Epithelial cell of prostate (primary cell): ENCODE measurements at regions not wholly inside any gene's neighbourhood (a gene's known extent, or its start where the extent isn't known, plus 50 kb on each side); places are given as distances from the start of the nearest gene placed in this dataset.
"Not testable (repeated sequence)": the region's sequence is repeated elsewhere in the genome, so short reads cannot be mapped to it uniquely, and the experiment has no call there.

Experiments used
- DNase-seq: peaks from one replicate; pipeline ENCODE4 v3.0.0-alpha.2; 2011; ENCODE audit warnings: low read depth, low spot score
- H3K27ac ChIP-seq: fragments of 450-650 bp; 2 replicates; pipeline ENCODE4 v1.5.1; 2017; ENCODE audit warnings: mild to moderate bottlenecking

DNA sequence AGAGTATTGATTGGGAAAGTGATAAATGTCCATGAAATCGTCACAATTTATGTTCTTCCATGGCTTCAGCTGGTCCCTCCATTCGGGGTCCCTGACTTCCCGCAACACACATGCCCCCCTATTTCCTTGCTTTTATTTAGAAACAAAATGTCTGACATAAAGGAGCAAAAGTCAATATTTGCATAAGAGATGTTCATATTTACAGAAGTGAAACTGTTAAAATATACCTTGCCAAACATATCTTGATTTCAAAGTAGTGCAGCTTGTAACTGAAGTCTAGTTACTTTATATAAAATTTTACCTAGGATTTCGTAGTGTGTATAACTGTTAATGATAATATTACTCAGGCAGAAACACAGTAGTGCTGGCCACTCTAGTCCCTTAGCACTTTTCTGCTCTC is 548.9 kb upstream of the ADGRB3 start:
- DNase-seq, result no peak
- no peak overlapping the region for H3K27ac ChIP-seq

DNA sequence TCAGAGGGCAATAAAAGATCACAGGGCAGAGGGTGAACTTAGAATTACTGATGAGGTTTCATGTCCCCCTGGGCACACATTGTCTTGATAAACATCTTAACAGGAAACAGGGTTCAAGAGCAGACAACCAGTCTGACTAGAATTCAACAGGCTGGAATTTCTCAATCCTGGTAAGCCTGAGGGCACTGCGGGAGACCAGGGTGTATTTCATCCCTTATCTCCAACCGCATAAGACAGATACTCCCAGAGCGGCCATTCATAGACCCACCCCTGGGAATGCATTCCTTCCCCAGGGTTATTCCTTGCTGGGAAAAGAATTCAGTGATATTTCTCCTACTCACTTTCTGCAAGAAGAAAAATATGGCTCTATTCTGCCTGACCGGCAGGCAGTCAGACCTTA is 549.5 kb upstream of the ADGRB3 start:
- DNase-seq, H3K27ac ChIP-seq: not testable (repeated sequence)

GRCh38 chr6:68082086-68082485 is 553.0 kb upstream of the ADGRB3 start:
- no peak for DNase-seq
- H3K27ac ChIP-seq, result no peak overlapping the region

GRCh38 chr6:68080074-68080473 is 555.0 kb upstream of the ADGRB3 start:
- H3K27ac ChIP-seq, result no peak overlapping the region
- no peak for DNase-seq

GRCh38 chr6:68077661-68078060 is 557.4 kb upstream of the ADGRB3 start:
- no peak for DNase-seq
- H3K27ac ChIP-seq, result no peak overlapping the region

DNA sequence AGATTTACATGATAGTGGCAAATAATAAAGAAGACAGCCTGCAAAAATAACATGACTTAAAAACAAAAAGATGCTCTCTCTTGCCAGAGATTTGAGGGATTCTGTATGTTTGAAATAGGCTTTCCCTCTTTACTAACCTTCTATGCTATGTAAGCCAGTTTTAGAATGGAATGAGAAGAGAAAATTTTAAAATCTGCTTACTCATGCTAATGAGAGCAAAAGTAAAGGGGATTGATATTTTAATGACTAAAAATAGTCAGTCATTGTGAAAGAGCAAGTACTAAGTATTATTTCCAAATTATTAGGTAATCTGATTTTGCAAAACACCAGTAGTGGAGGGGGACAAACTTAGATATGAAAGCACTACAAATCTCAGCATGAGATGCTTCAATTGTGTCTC is 563.3 kb upstream of the ADGRB3 start:
- DNase-seq, result no peak
- H3K27ac ChIP-seq, result no peak overlapping the region

GRCh38 chr6:68069921-68070710 is 565.0 kb upstream of the ADGRB3 start:
- H3K27ac ChIP-seq, result no peak overlapping the region
- DNase-seq, result no peak

DNA sequence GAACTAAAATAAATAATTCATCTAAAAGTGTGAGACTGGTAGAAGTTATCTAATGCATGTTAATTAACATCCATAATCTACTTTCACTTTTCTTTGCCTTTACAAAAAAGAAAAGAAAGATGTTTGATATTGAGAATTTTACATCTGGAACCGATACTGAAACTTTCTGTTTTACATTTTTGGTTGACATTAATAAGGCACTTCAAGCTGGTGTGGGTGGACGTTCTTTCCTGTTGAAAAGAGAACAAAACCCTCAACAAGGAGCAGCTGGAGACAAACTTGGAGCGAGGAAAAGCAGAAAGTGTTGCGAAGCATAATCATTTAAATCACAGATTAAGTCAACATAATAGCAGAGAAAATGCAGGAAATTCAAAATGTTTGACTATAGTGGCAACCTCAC is 575.2 kb upstream of the ADGRB3 start:
- no peak overlapping the region for H3K27ac ChIP-seq
- no peak for DNase-seq

GRCh38 chr6:68059261-68059660 is 575.8 kb upstream of the ADGRB3 start:
- DNase-seq, result no peak
- no peak overlapping the region for H3K27ac ChIP-seq

- DNase-seq, H3K27ac ChIP-seq: not testable (repeated sequence)
Measured at GRCh38 chr6:68056596-68056995, 578.5 kb upstream of the ADGRB3 start.

DNA sequence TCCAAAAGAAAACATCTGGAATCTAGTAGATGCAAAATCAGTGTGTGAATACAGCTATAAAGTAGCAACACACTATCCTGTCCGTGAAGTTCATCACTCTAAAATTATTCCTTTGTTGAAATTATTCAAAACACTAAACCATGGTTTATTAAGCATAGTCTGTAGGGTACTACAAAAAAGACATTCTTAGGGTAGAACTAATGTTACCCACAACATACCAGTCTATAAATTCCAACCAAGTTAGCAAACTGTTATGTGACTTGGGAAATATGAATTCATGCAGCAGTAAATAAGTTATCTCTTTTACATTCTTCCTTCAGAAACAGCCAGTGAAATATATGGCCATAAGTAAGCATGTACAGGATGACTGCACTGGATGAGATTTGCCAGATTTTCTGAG is 580.3 kb upstream of the ADGRB3 start:
- H3K27ac ChIP-seq, result no peak overlapping the region
- DNase-seq, result no peak

DNA sequence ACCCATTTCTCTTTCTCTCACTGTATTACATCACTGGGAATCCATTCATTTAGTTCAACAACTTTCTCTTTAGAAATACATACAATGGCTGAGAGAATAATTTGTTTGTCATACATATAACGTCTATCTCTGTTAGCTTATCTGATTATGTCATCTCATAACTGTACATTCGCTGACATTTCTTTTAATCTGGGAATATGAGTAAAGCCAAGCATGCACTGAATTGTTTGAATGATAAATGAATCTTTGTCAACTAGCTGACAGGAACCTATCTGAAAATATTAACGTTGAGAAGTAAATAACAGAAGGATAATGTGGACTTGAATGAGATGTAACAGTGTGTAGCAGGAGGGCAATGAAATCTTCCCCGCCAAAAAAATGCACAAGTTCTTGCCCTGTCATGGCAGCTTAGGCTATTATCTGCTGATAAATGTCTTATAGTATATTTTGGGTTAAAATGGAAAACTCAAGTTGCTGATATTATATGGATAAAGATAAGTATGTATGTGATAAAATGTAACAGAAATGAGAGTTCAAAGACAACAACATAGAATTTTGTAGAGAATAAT is 581.2 kb upstream of the ADGRB3 start:
- DNase-seq, result no peak
- H3K27ac ChIP-seq, result no peak overlapping the region

- no peak overlapping the region for H3K27ac ChIP-seq
- DNase-seq, result no peak
Measured at GRCh38 chr6:68052234-68052633, 582.8 kb upstream of the ADGRB3 start.

GRCh38 chr6:68049562-68049961 is 585.5 kb upstream of the ADGRB3 start:
- no peak overlapping the region for H3K27ac ChIP-seq
- DNase-seq, result no peak

- no peak for DNase-seq
Measured at GRCh38 chr6:68046756-68047155, 588.3 kb upstream of the ADGRB3 start.

DNA sequence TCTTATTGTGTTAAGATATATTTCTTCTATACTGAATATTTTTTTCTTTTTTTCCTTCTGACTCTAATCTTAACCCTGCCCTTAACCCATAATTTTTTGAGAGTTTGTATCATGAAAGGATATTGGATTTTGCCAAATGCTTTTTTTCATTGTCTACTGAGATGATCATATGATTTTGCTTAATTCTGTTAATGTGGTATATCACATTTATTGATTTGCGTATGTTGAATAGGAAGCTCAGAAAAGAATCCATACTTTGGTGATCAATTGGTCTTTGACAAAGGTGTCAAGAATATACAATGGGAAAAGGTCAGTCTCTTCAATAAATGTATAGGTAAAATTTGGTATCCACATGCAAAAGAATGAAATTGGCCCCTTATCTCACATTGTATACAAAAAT is 588.8 kb upstream of the ADGRB3 start:
- DNase-seq, result no peak
- H3K27ac ChIP-seq, result no peak overlapping the region

More at GRCh38 chr6:68046756-68047155, 588.3 kb upstream of the ADGRB3 start:
- no peak overlapping the region for H3K27ac ChIP-seq

GRCh38 chr6:68045193-68045592 is 589.9 kb upstream of the ADGRB3 start:
- DNase-seq, result no peak
- H3K27ac ChIP-seq, result no peak overlapping the region

DNA sequence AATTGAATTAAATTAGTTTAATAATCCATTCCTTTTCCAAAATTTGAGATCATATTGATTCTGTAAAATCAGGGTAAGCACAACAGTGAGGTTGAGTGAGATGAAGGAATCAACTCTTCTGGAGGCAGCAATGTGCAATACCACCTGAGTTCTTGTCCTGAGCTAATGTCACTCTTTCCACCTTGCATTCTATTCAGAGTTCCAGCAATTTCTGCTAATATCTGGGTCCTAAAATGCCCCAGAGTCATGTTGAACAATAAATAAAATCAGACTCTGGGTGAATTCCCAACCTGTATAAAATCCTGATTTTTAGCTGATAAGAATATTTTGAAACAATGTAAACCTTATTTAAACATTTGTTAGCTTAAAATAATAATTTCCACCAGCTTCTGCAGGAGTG is 590.8 kb upstream of the ADGRB3 start:
- DNase-seq, result no peak
- H3K27ac ChIP-seq, result no peak overlapping the region

GRCh38 chr6:68043122-68043398 is 592.0 kb upstream of the ADGRB3 start:
- no peak for DNase-seq
- H3K27ac ChIP-seq, result no peak overlapping the region

DNA sequence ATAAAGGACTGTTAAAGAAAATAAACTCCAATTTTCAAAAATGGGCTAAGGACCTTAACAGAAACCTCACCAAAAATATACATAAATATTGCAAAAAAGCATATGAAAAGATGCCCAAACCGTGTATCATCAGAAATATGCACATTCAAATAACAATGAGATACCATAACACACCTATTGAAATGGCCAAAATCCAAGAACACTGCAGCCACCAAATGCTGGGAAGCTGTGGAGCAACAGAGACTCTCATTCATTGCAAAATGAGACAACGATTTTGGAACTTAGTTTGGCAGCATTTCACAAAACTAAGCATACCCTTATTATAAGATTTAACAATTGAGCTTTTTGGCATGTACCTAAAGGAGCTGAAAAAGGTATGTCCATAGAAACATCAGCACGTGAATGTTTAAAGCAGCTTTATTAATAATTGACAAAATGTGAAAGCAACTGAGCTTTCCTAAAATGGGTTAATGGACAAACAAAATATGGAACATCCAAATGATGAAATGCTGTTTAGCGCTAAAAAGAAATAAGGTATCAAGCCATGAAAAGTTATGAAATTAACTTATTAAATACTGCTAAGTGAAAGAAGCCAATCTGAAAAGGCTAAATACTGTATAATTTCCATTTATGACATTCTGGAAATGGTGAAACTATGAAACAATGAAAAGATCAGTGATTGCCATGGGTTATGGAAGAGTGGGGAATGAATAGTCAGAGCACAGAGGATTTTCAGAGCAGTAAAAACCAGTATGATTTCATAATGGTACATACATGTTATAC is 592.6 kb upstream of the ADGRB3 start:
- no peak for DNase-seq
- H3K27ac ChIP-seq, result no peak overlapping the region

DNA sequence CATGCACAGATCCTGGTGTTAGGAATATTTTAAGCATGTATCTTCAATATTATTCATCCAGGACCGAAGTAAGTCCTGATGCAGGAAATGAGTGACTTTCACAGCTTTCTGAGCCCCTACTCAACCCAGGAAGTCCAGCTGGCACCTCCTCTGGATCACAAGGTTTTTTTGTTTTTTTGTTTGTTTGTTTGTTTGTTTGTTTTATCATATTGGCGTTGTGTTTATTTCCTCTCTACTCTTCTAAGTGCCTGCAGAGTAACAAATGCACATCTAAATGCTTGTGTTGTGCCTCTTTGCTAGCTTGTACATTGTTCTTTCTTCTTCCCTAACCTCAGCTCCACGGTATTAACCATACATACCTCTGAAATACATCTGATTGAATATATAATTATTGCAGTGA is 594.3 kb upstream of the ADGRB3 start:
- H3K27ac ChIP-seq, result no peak overlapping the region
- no peak for DNase-seq
